K562 (cell line): ENCODE measurements at regions not wholly inside any gene's neighbourhood (a gene's known extent, or its start where the extent isn't known, plus 50 kb on each side); places are given as distances from the start of the nearest gene placed in this dataset.

Experiments used
- ATAC-seq: fragments of 200-7000 bp; cut with Tn5 transposase; 3 replicates; pipeline ENCODE4 v1.9.1; 2020; ENCODE audit warnings: moderate library complexity
- BruUV-seq: library from RNA; stranded (reverse); fragments of 400-500 nt; replicated peaks from 2 replicates; lab custom pipeline; 2021; lab: Mats Ljungman, UMichigan
- CTCF ChIA-PET: fragments of 300-600 bp; formaldehyde crosslinking; extraction: SDS; loops from one replicate; lab custom pipeline; 2021; ENCODE audit warnings: low intra/inter-chr PET ratio; lab: Yijun Ruan, JAX
- POLR2A ChIA-PET: fragments of 300-600, 350-650 bp; sonication (Branson Sonifier 250); formaldehyde crosslinking; extraction: SDS; loops from one replicate; lab custom pipeline; 2021; ENCODE audit warnings: antibody characterized with exemption, inconsistent platforms; lab: Yijun Ruan, JAX
- DNase-seq, 4 experiments: peaks; one replicate each; pipeline versions ENCODE4 v3.0.0 to v3.0.0-alpha.2; 2011 to 2018; ENCODE audit warnings: low spot score in 3 of 4, mixed read lengths in 3 of 4; ENCODE audit errors: extremely low read depth in 1 of 4
- FAIRE-seq: peaks from 2 replicates; lab custom pipeline; 2011; peaks lifted over from hg19 to GRCh38; lab: Jason Lieb, UNC
- H2AFZ ChIP-seq: 2 replicates; pipeline ENCODE4 v1.6.0; 2011; ENCODE audit warnings: low read depth, low read length, control low read depth, inconsistent platforms
- H3K27ac ChIP-seq: fragments of 200-600 bp; 3 replicates; pipeline ENCODE4 v1.8.0; 2011; ENCODE audit warnings: low read depth, mild to moderate bottlenecking, control low read depth, inconsistent platforms, low read length, moderate library complexity, mixed read lengths; ENCODE audit errors: extremely low read depth
- H3K27me3 ChIP-seq, 2 experiments: fragments of 300-600 bp in 1 of 2; 2 replicates in 1 of 2; 3 replicates in 1 of 2; pipeline versions ENCODE4 v1.6.0 to v1.8.0; 2011; ENCODE audit warnings: inconsistent platforms in 2 of 2, low read length in 2 of 2, mild to moderate bottlenecking in 1 of 2, mixed read lengths in 1 of 2, moderate library complexity in 1 of 2; ENCODE audit not compliant: control insufficient read depth in 2 of 2, insufficient read depth in 2 of 2
- H3K36me3 ChIP-seq: fragments of 300-600 bp; 3 replicates; pipeline ENCODE4 v1.8.0; 2011; ENCODE audit warnings: mild to moderate bottlenecking, low read length, inconsistent platforms; ENCODE audit not compliant: control insufficient read depth, insufficient read depth
- H3K4me1 ChIP-seq, 2 experiments: fragments of 200-600 bp in 1 of 2; replicated peaks in 1 of 2; 2 replicates in 1 of 2; 3 replicates in 1 of 2; pipeline versions ENCODE4 v1.5.1 to v1.8.0; 2011; ENCODE audit warnings: inconsistent platforms in 2 of 2, low read length in 2 of 2, mild to moderate bottlenecking in 1 of 2, mixed read lengths in 1 of 2, moderate library complexity in 1 of 2; ENCODE audit not compliant: control insufficient read depth in 2 of 2, insufficient read depth in 2 of 2
- H3K4me2 ChIP-seq: 2 replicates; pipeline ENCODE4 v1.6.1; 2011; ENCODE audit warnings: low read length, control low read depth, inconsistent platforms, mixed read lengths; ENCODE audit not compliant: insufficient read depth
- H3K4me3 ChIP-seq: fragments of 200-600 bp; sonication (generic), shearing (Covaris generic); 2 replicates; pipeline ENCODE4 v1.5.1; 2016; ENCODE audit warnings: control low read depth, inconsistent platforms
- H3K79me2 ChIP-seq: fragments of 200-600 bp; 3 replicates; pipeline ENCODE4 v1.8.0; 2011; ENCODE audit warnings: low read length, inconsistent platforms; ENCODE audit not compliant: control insufficient read depth, insufficient read depth
- H3K9ac ChIP-seq, 2 experiments: 2 replicates each; pipeline versions ENCODE4 v1.6.0 to v1.6.1; 2011; ENCODE audit warnings: low read depth in 2 of 2, low read length in 2 of 2, control low read depth in 1 of 2, inconsistent platforms in 1 of 2, mild to moderate bottlenecking in 1 of 2, mixed read lengths in 1 of 2; ENCODE audit not compliant: insufficient read depth in 1 of 2
- H3K9me1 ChIP-seq: one replicate; pipeline ENCODE4 v1.6.0; 2011; ENCODE audit warnings: inconsistent platforms, mild to moderate bottlenecking, low read length, moderate library complexity; ENCODE audit not compliant: control insufficient read depth, insufficient read depth
- H3K9me3 ChIP-seq: replicated peaks from 2 replicates; pipeline ENCODE4 v1.5.1; 2011; ENCODE audit warnings: low read depth, low read length, inconsistent platforms; ENCODE audit not compliant: control insufficient read depth, insufficient read depth
- H4K20me1 ChIP-seq: replicated peaks from 2 replicates; pipeline ENCODE4 v1.6.1; 2011; ENCODE audit warnings: low read length, inconsistent platforms, mixed read lengths; ENCODE audit not compliant: control insufficient read depth, insufficient read depth
- C11orf30 ChIP-seq: fragments of 450-650 bp; IDR thresholded peaks from 2 replicates; pipeline ENCODE4 v1.6.1; 2016; ENCODE audit warnings: low read depth, mild to moderate bottlenecking
- CBFA2T2 ChIP-seq: fragments of 450-650 bp; conservative IDR thresholded peaks from 2 replicates; pipeline ENCODE4 v1.6.1; 2017; ENCODE audit warnings: mild to moderate bottlenecking
- KDM2B ChIP-seq: fragments of 250-450 bp; sonication (Bioruptor Pico); IDR thresholded peaks from 2 replicates; pipeline ENCODE4 v1.8.0; 2021; ENCODE audit warnings: mild to moderate bottlenecking, moderate library complexity
- STAT6 ChIP-seq: sonication (generic); formaldehyde crosslinking; IDR thresholded peaks from 2 replicates; pipeline ENCODE4 v1.8.1; 2023; ENCODE audit warnings: mild to moderate bottlenecking, missing genetic modification reagents
- SUPT5H ChIP-seq: fragments of 450-650 bp; IDR thresholded peaks from 2 replicates; pipeline ENCODE4 v1.6.1; 2016
- WGBS: fragments of 100-300 bp; shearing (Covaris generic); methylation state at CpG from one replicate; pipeline ENCODE4 v1.1.6; 2016; ENCODE audit warnings: low coverage, mixed read lengths; ENCODE audit not compliant: insufficient coverage; ENCODE audit errors: missing lambda C conversion rate; 5-methylcytosine and 5-hydroxymethylcytosine counted together
- in situ Hi-C: fragments of 300-500 bp; cut with MboI; formaldehyde crosslinking; loops from 4 replicates; pipeline ENCODE4 v1.15.0; 2018; ENCODE audit warnings: inconsistent platforms, mixed read lengths
- intact Hi-C: fragments of 100-400 bp; cut with micrococcal nuclease; formaldehyde crosslinking; loops from 2 replicates; pipeline ENCODE4 v1.14.2; 2022

GRCh38 chr10:35813219-35813618, 171.1 kb upstream of the FZD8 start:
- no TSS peak for BruUV-seq
- H2AFZ ChIP-seq = no peak overlapping the region
- H3K9me1 ChIP-seq = no peaks in the 10 kb centered on the region
- H4K20me1 ChIP-seq = no peaks in the 10 kb centered on the region
- H3K27ac ChIP-seq = no peak overlapping the region
- WGBS = 2% methylated on average over 4 of the region's 4 CpGs
- H3K4me1 ChIP-seq = no peaks in the 10 kb centered on the region
- FAIRE-seq (no peak), DNase-seq (no peak), ATAC-seq (no peak)
- intact Hi-C loops = no loop called here
- no peaks in the 10 kb centered on the region for H3K36me3 ChIP-seq
- H3K4me2 ChIP-seq = no peak overlapping the region
- in situ Hi-C loops = no loop called here
- TF ChIP-seq CBFA2T2 (no peak), C11orf30 (no peak), SUPT5H (no peak), STAT6 (CRISPR knock-in tag) (no peak), KDM2B (no peak)
- H3K4me3 ChIP-seq = no peak overlapping the region
- H3K79me2 ChIP-seq = no peaks in the 10 kb centered on the region
- H3K9ac ChIP-seq = no peak overlapping the region
- ChIA-PET CTCF (no interaction called here), POLR2A (no interaction called here)
- no peaks in the 10 kb centered on the region for H3K9me3 ChIP-seq
- no peaks in the 10 kb centered on the region for H3K27me3 ChIP-seq
